GM12878 (cell line): ENCODE measurements at regions not wholly inside any gene's neighbourhood (a gene's known extent, or its start where the extent isn't known, plus 50 kb on each side); places are given as distances from the start of the nearest gene placed in this dataset.

Experiments
- EZH2 ChIP-seq: IDR thresholded peaks from 2 replicates; pipeline ENCODE4 v1.6.1; 2012; ENCODE audit warnings: low read depth, mild to moderate bottlenecking, control low read depth, inconsistent platforms, low read length, borderline replicate concordance; ENCODE audit not compliant: control insufficient read depth
- HCFC1 ChIP-seq: fragments of 150-350 bp; IDR thresholded peaks from 2 replicates; pipeline ENCODE4 v1.6.1; 2014; ENCODE audit warnings: low read length
- NR2C2 ChIP-seq: IDR thresholded peaks from 2 replicates; pipeline ENCODE4 v1.6.1; 2011; ENCODE audit warnings: borderline replicate concordance, low read depth; ENCODE audit not compliant: control insufficient read depth, insufficient read length
- POLR2AphosphoS5 ChIP-seq: IDR thresholded peaks from 2 replicates; pipeline ENCODE4 v1.6.1; 2011; ENCODE audit warnings: mild to moderate bottlenecking, low read length, inconsistent platforms
- SMC3 ChIP-seq: IDR thresholded peaks from 2 replicates; pipeline ENCODE4 v1.6.1; 2011; ENCODE audit warnings: low read length, improper control_type of control experiment, borderline replicate concordance
- SREBF2 ChIP-seq: IDR thresholded peaks from 2 replicates; pipeline ENCODE4 v1.6.1; 2012; ENCODE audit warnings: mild to moderate bottlenecking, low read length
- TF ChIP-seq, protein P1 (sequence below), 3 experiments: IDR thresholded peaks in 2 of 3; conservative IDR thresholded peaks in 1 of 3; 2 replicates each; pipeline ENCODE4 v1.5.1; 2011; ENCODE audit warnings: low read depth in 3 of 3, low read length in 3 of 3, mild to moderate bottlenecking in 3 of 3, control low read depth in 2 of 3, moderate library complexity in 2 of 3, inconsistent platforms in 1 of 3, mixed read lengths in 1 of 3; ENCODE audit not compliant: control insufficient read depth in 2 of 3, insufficient read depth in 1 of 3; ENCODE audit errors: extremely low read depth in 1 of 3
- TF ChIP-seq, protein P2 (sequence below): fragments of 450-650 bp; formaldehyde crosslinking; IDR thresholded peaks from 2 replicates; pipeline ENCODE4 v1.5.0; 2022; ENCODE audit warnings: mild to moderate bottlenecking, missing genetic modification characterization

DNA sequence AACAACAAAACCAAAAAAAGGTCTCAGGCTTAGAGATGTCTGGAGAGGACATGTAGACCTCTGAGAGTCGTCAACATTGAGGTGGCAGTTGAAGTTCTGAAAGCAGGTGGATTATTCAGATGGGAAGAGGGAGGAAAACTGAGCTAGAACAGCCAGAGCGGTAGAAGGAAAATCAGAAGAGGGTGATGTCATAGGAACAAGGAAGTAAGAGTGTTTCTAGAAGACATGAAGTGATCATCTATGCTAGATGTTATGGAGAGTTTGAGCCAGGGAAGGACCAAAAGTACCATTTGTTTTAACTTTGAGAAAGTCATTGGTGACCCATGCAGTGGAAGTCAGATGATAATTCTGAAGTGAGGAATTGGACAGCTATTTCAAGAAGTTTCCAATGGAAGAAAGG, 316.2 kb upstream of the RGS6 start:
- TF ChIP-seq, protein P1, sequence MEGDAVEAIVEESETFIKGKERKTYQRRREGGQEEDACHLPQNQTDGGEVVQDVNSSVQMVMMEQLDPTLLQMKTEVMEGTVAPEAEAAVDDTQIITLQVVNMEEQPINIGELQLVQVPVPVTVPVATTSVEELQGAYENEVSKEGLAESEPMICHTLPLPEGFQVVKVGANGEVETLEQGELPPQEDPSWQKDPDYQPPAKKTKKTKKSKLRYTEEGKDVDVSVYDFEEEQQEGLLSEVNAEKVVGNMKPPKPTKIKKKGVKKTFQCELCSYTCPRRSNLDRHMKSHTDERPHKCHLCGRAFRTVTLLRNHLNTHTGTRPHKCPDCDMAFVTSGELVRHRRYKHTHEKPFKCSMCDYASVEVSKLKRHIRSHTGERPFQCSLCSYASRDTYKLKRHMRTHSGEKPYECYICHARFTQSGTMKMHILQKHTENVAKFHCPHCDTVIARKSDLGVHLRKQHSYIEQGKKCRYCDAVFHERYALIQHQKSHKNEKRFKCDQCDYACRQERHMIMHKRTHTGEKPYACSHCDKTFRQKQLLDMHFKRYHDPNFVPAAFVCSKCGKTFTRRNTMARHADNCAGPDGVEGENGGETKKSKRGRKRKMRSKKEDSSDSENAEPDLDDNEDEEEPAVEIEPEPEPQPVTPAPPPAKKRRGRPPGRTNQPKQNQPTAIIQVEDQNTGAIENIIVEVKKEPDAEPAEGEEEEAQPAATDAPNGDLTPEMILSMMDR (IDR thresholded peaks at IDR 0.05 in 2 of 3, conservative IDR thresholded peaks at IDR 0.05 in 1 of 3; ENCODE audit: control insufficient read depth in 2 of 3, extremely low read depth in 1 of 3, insufficient read depth in 1 of 3, low read depth in 3 of 3, low read length in 3 of 3): no peak
- TF ChIP-seq EZH2: no peak
- TF ChIP-seq, protein P2, sequence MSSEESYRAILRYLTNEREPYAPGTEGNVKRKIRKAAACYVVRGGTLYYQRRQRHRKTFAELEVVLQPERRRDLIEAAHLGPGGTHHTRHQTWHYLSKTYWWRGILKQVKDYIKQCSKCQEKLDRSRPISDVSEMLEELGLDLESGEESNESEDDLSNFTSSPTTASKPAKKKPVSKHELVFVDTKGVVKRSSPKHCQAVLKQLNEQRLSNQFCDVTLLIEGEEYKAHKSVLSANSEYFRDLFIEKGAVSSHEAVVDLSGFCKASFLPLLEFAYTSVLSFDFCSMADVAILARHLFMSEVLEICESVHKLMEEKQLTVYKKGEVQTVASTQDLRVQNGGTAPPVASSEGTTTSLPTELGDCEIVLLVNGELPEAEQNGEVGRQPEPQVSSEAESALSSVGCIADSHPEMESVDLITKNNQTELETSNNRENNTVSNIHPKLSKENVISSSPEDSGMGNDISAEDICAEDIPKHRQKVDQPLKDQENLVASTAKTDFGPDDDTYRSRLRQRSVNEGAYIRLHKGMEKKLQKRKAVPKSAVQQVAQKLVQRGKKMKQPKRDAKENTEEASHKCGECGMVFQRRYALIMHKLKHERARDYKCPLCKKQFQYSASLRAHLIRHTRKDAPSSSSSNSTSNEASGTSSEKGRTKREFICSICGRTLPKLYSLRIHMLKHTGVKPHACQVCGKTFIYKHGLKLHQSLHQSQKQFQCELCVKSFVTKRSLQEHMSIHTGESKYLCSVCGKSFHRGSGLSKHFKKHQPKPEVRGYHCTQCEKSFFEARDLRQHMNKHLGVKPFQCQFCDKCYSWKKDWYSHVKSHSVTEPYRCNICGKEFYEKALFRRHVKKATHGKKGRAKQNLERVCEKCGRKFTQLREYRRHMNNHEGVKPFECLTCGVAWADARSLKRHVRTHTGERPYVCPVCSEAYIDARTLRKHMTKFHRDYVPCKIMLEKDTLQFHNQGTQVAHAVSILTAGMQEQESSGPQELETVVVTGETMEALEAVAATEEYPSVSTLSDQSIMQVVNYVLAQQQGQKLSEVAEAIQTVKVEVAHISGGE (CRISPR knock-in tag): no peak
- TF ChIP-seq SREBF2: no peak
- no peak for TF ChIP-seq NR2C2
- no peak for TF ChIP-seq SMC3
- TF ChIP-seq HCFC1: no peak
- no peak for TF ChIP-seq POLR2AphosphoS5
